ENCODE measurements at regions not wholly inside any gene's neighbourhood (a gene's known extent, or its start where the extent isn't known, plus 50 kb on each side); places are given as distances from the start of the nearest gene placed in this dataset.

DNA sequence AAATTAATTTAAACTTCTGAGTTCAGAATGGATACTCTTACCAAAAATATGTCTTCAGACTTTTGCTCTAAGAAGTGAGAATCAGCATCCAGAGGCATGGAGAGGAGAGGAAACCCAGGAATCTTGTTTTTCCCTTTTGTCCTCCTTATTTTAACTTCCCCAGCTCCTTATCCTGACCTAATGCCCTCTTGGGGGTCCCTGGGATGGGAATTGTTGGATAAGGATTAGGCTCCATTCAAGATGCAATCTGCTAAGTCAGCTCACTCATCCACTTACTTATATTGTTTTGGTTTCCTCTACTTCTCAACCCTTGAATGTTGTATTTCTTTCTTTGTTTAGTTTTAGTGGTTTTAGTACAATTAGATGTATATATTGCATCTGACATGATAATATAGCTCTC, 208.4 kb upstream of the PCDH7 start:
- no peak for TF ChIP-seq POLR2AphosphoS5 (IDR thresholded peaks at IDR 0.05; ENCODE audit: insufficient read depth in 1 of 2, low read depth in 1 of 2)
- TF ChIP-seq, protein P1, sequence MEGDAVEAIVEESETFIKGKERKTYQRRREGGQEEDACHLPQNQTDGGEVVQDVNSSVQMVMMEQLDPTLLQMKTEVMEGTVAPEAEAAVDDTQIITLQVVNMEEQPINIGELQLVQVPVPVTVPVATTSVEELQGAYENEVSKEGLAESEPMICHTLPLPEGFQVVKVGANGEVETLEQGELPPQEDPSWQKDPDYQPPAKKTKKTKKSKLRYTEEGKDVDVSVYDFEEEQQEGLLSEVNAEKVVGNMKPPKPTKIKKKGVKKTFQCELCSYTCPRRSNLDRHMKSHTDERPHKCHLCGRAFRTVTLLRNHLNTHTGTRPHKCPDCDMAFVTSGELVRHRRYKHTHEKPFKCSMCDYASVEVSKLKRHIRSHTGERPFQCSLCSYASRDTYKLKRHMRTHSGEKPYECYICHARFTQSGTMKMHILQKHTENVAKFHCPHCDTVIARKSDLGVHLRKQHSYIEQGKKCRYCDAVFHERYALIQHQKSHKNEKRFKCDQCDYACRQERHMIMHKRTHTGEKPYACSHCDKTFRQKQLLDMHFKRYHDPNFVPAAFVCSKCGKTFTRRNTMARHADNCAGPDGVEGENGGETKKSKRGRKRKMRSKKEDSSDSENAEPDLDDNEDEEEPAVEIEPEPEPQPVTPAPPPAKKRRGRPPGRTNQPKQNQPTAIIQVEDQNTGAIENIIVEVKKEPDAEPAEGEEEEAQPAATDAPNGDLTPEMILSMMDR (IDR thresholded peaks at IDR 0.05): no peak

Data from vagina (tissue), 2 donors.